ENCODE measurements at regions not wholly inside any gene's neighbourhood (a gene's known extent, or its start where the extent isn't known, plus 50 kb on each side); places are given as distances from the start of the nearest gene placed in this dataset.

DNA sequence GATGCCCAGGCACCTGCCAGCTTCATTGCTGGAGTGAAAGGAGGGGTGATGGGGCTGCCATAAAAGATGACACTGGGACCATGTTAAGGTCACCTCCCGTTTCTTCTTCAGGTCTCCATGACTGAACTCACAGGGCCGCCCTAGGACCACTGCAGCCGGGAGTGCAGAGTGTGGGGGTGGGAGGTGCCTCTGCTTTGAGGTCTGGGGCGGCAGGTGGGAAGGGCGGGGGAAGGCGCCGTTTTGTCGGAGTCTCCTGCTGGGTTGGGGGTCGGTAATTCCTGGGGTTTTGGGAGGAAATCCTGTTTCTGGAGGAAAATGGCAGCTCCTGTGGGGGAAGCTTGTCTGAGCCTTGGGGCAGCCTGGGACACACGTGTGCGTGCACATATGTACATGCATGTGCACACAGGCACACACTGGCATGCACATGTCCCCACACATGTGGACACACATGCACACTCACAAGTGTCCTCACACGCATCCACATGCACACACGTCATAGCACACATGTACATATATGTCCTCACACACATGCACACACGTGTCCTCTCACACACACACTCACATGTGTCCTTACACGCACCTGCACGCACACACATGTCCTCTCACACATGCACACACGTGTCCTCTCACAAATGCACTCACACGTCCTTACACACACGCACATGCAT is 990.9 kb downstream of the BRD1 start:
- Histone ChIP-seq H3K36me3 (ENCODE audit: low read depth) (no peaks in the 10 kb centered on the region), H3K27ac (ENCODE audit: poor library complexity, severe bottlenecking) (no peak overlapping the region), H3K9me3 (ENCODE audit: severe bottlenecking) (no peaks in the 10 kb centered on the region), H3K27me3 (ENCODE audit: insufficient read depth, poor library complexity, severe bottlenecking) (no peaks in the 10 kb centered on the region), H3K4me3 (ENCODE audit: severe bottlenecking) (no peak overlapping the region), H3K4me1 (ENCODE audit: insufficient read depth, poor library complexity, severe bottlenecking) (no peaks in the 10 kb centered on the region)
- DNase-seq (ENCODE audit: low spot score) (no peak), ATAC-seq (ENCODE audit: low read depth) (no peak)
- TF ChIP-seq, protein P1, sequence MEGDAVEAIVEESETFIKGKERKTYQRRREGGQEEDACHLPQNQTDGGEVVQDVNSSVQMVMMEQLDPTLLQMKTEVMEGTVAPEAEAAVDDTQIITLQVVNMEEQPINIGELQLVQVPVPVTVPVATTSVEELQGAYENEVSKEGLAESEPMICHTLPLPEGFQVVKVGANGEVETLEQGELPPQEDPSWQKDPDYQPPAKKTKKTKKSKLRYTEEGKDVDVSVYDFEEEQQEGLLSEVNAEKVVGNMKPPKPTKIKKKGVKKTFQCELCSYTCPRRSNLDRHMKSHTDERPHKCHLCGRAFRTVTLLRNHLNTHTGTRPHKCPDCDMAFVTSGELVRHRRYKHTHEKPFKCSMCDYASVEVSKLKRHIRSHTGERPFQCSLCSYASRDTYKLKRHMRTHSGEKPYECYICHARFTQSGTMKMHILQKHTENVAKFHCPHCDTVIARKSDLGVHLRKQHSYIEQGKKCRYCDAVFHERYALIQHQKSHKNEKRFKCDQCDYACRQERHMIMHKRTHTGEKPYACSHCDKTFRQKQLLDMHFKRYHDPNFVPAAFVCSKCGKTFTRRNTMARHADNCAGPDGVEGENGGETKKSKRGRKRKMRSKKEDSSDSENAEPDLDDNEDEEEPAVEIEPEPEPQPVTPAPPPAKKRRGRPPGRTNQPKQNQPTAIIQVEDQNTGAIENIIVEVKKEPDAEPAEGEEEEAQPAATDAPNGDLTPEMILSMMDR (IDR thresholded peaks at IDR 0.05; ENCODE audit: poor library complexity, severe bottlenecking): no peak

DNA sequence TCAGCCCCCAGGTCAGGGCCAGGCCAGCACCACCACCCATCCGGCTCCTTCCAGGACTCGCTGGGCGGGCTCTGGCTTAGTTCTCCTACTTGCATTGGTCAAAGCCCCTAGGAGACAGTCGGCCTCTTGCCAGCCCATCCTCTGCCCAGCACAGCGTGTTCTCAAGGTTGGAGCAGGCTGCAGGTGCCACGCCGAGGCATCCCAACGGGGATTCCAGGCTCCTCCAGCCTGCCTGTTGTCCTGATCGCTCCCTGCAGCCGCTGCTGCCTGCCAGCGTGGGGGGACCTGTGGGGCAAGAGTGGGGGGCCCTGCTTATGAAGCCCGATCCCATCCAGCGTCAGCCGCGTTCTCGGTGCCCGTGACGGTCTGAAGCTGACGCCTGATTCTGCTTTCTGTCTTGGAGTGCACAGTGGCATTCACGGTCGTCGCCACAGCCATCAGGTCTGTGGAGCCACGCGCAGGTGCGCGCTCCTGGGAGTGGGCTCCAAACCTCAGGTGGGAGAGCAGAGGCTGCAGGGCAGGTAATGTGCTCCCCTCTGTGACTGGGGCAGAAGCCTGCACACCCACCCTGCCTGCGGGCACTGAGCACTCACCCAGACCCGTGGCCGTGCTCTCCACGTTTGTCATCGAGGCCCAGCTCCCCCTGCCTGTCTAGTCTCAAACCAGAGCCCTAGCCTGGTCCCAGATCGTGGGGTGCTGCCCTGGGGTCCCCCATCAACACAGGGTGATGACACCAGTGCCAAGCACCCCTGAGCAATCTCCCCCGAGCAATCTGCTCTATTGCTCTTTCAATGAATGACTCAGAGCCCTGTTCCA is 991.6 kb downstream of the BRD1 start:
- Histone ChIP-seq H3K27me3 (ENCODE audit: insufficient read depth, poor library complexity, severe bottlenecking) (no peaks in the 10 kb centered on the region), H3K36me3 (ENCODE audit: low read depth) (no peaks in the 10 kb centered on the region), H3K9me3 (ENCODE audit: severe bottlenecking) (no peaks in the 10 kb centered on the region), H3K4me3 (ENCODE audit: severe bottlenecking) (no peak overlapping the region), H3K27ac (ENCODE audit: poor library complexity, severe bottlenecking) (no peak overlapping the region), H3K4me1 (ENCODE audit: insufficient read depth, poor library complexity, severe bottlenecking) (no peaks in the 10 kb centered on the region)
- DNase-seq (ENCODE audit: low spot score) (no peak), ATAC-seq (ENCODE audit: low read depth) (no peak)
- TF ChIP-seq, protein P1 (IDR thresholded peaks at IDR 0.05; ENCODE audit: poor library complexity, severe bottlenecking): no peak

DNA sequence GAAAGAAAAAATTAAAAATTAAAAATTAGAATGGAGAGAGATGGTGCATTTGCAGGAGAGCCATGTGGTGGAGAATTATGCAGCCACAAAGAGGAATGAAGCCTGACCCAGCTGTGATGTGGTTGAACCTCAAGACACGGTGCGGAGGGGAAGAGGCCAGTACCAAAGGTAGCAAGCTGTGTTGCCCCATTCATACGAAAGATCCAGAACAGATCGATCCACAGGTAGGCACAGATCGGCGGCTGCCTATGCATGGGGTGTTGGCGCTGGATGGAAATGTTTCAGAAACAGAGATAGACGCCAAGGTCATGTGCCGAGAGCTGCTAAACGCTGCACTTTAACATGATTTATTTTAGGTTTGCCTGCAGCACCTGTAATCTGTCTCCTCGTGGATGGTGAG is 992.3 kb downstream of the BRD1 start:
- no peak for ATAC-seq (ENCODE audit: low read depth)
- DNase-seq (ENCODE audit: low spot score): no peak
- H3K4me1 ChIP-seq (ENCODE audit: insufficient read depth, poor library complexity, severe bottlenecking): no peaks in the 10 kb centered on the region

GRCh38 chr22:48834404-48834803 is 993.3 kb downstream of the BRD1 start:
- H3K27me3 ChIP-seq (ENCODE audit: insufficient read depth, poor library complexity, severe bottlenecking): no peaks in the 10 kb centered on the region
- no peak overlapping the region for H3K27ac ChIP-seq (ENCODE audit: poor library complexity, severe bottlenecking)
- H3K4me1 ChIP-seq (ENCODE audit: insufficient read depth, poor library complexity, severe bottlenecking): no peaks in the 10 kb centered on the region
- H3K9me3 ChIP-seq (ENCODE audit: severe bottlenecking): no peaks in the 10 kb centered on the region
- DNase-seq (ENCODE audit: low spot score): no peak
- no peak overlapping the region for H3K4me3 ChIP-seq (ENCODE audit: severe bottlenecking)
- TF ChIP-seq, protein P1 (IDR thresholded peaks at IDR 0.05; ENCODE audit: poor library complexity, severe bottlenecking): no peak
- no peaks in the 10 kb centered on the region for H3K36me3 ChIP-seq (ENCODE audit: low read depth)
- ATAC-seq (ENCODE audit: low read depth): no peak

More for the DNA sequence above, 992.3 kb downstream of the BRD1 start:
- Histone ChIP-seq H3K4me3 (ENCODE audit: severe bottlenecking) (no peak overlapping the region), H3K27ac (ENCODE audit: poor library complexity, severe bottlenecking) (no peak overlapping the region), H3K36me3 (ENCODE audit: low read depth) (no peaks in the 10 kb centered on the region), H3K9me3 (ENCODE audit: severe bottlenecking) (no peaks in the 10 kb centered on the region), H3K27me3 (ENCODE audit: insufficient read depth, poor library complexity, severe bottlenecking) (no peaks in the 10 kb centered on the region)
- TF ChIP-seq, protein P1 (IDR thresholded peaks at IDR 0.05; ENCODE audit: poor library complexity, severe bottlenecking): no peak

DNA sequence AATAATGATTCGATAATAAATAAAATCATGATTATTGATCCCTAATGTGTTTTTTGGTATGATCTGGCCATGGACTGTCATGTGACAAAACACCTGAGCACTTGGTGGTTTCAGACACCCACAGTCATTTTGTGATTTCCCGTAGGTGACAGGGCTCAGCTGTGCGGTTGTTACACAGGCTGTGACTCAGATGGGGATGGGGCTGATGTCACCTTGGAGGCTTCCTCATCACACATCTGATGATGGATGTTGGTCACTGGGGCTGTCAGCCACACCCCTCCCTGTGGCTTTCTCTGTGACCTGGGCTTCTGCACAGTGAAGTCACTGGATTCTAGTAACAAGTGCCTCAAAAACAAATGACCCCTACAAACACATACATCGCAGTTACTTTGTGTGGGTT is 995.1 kb downstream of the BRD1 start:
- Histone ChIP-seq H3K9me3 (ENCODE audit: severe bottlenecking) (no peaks in the 10 kb centered on the region), H3K4me1 (ENCODE audit: insufficient read depth, poor library complexity, severe bottlenecking) (no peaks in the 10 kb centered on the region), H3K36me3 (ENCODE audit: low read depth) (no peaks in the 10 kb centered on the region), H3K4me3 (ENCODE audit: severe bottlenecking) (no peak overlapping the region), H3K27ac (ENCODE audit: poor library complexity, severe bottlenecking) (no peak overlapping the region), H3K27me3 (ENCODE audit: insufficient read depth, poor library complexity, severe bottlenecking) (no peaks in the 10 kb centered on the region)
- no peak for ATAC-seq (ENCODE audit: low read depth)
- no peak for DNase-seq (ENCODE audit: low spot score)
- TF ChIP-seq, protein P1 (IDR thresholded peaks at IDR 0.05; ENCODE audit: poor library complexity, severe bottlenecking): no peak
